ENCODE measurements at regions not wholly inside any gene's neighbourhood (a gene's known extent, or its start where the extent isn't known, plus 50 kb on each side); places are given as distances from the start of the nearest gene placed in this dataset.
"Not testable (repeated sequence)": the region's sequence is repeated elsewhere in the genome, so short reads cannot be mapped to it uniquely, and the experiment has no call there.

GRCh38 chr4:107436471-107436870 is 283.6 kb downstream of the PAPSS1 start:
- H3K9ac ChIP-seq (ENCODE audit: control insufficient read depth, insufficient read depth, low read length); H3K4me3 ChIP-seq; H3K36me3 ChIP-seq (ENCODE audit: control insufficient read depth in 2 of 2, insufficient read depth in 2 of 2, low read length in 1 of 2); H3K27ac ChIP-seq (ENCODE audit: control insufficient read depth, insufficient read depth); SMC1A ChIA-PET (ENCODE audit: uncharacterized antibody, unreplicated experiment); H3K4me2 ChIP-seq (ENCODE audit: control insufficient read depth, insufficient read depth); intact Hi-C loops (cut with micrococcal nuclease; ENCODE audit: unreplicated experiment); H3K27me3 ChIP-seq (replicated peaks in 1 of 2; ENCODE audit: control insufficient read depth in 2 of 2, insufficient read depth in 2 of 2, low read length in 1 of 2); ATAC-seq; H2AFZ ChIP-seq (ENCODE audit: control insufficient read depth, low read depth, low read length); in situ Hi-C loops (cut with MboI); CTCF ChIA-PET; H3K4me1 ChIP-seq (ENCODE audit: control insufficient read depth, insufficient read depth, low read length); DNase-seq (ENCODE audit: low read depth, low spot score); POLR2A ChIA-PET; H4K20me1 ChIP-seq (ENCODE audit: control insufficient read depth, insufficient read depth); RAD21 ChIA-PET (ENCODE audit: unreplicated experiment); BruUV-seq (replicated peaks); FAIRE-seq; H3K9me3 ChIP-seq (replicated peaks; ENCODE audit: control insufficient read depth, insufficient read depth, low read length); H3K79me2 ChIP-seq (ENCODE audit: control insufficient read depth, insufficient read depth, low read length): not testable (repeated sequence)
- WGBS (ENCODE audit: insufficient coverage, insufficient replicate concordance, low lambda C conversion rate, missing lambda C conversion rate), result 10% methylated on average over 1 of the region's 1 CpG

- Histone ChIP-seq H3K36me3 (ENCODE audit: control insufficient read depth in 2 of 2, insufficient read depth in 2 of 2, low read length in 1 of 2) (no peaks in the 10 kb centered on the region), H3K27ac (ENCODE audit: control insufficient read depth, insufficient read depth) (no peak overlapping the region), H3K27me3 (replicated peaks in 1 of 2; ENCODE audit: control insufficient read depth in 2 of 2, insufficient read depth in 2 of 2, low read length in 1 of 2) (no peaks in the 10 kb centered on the region), H4K20me1 (ENCODE audit: control insufficient read depth, insufficient read depth) (no peaks in the 10 kb centered on the region), H3K4me2 (ENCODE audit: control insufficient read depth, insufficient read depth) (no peak overlapping the region), H3K4me3 (no peak overlapping the region), H3K9me3 (replicated peaks; ENCODE audit: control insufficient read depth, insufficient read depth, low read length) (no peaks in the 10 kb centered on the region), H3K4me1 (ENCODE audit: control insufficient read depth, insufficient read depth, low read length) (no peaks in the 10 kb centered on the region), H3K79me2 (ENCODE audit: control insufficient read depth, insufficient read depth, low read length) (no peaks in the 10 kb centered on the region), H3K9ac (ENCODE audit: control insufficient read depth, insufficient read depth, low read length) (no peak overlapping the region), H2AFZ (ENCODE audit: control insufficient read depth, low read depth, low read length) (no peak overlapping the region)
- FAIRE-seq, result no peak
- in situ Hi-C loops (cut with MboI) (no loop called here), intact Hi-C loops (cut with micrococcal nuclease; ENCODE audit: unreplicated experiment) (no loop called here)
- BruUV-seq (replicated peaks), result no TSS peak
- ATAC-seq, result no peak
- SMC1A ChIA-PET (ENCODE audit: uncharacterized antibody, unreplicated experiment), result interaction anchor here (0.6 kb wide), 1 partner anchor 68 kb away, joined by 3 read pairs; no protein-coding TSS in a partner anchor
- CTCF ChIA-PET, result interaction anchor here (1.4 kb wide), 1 partner anchor 20 kb away, joined by 3 read pairs; no protein-coding TSS in a partner anchor
- POLR2A ChIA-PET, result no interaction called here
- RAD21 ChIA-PET (ENCODE audit: unreplicated experiment), result no interaction called here
- no peak for DNase-seq (ENCODE audit: low read depth, low spot score)
- TF ChIP-seq ELK1 (IDR thresholded peaks at IDR 0.05; ENCODE audit: low read depth, low read length) (no peak), TBL1XR1 (IDR thresholded peaks at IDR 0.05; ENCODE audit: low read depth, low read length) (no peak), NKRF (conservative IDR thresholded peaks at IDR 0.05) (no peak), PBX3 (IDR thresholded peaks at IDR 0.05; ENCODE audit: insufficient replicate concordance, low read depth, low read length) (no peak), POLR2AphosphoS5 (IDR thresholded peaks at IDR 0.05; ENCODE audit: low read length) (no peak), RUNX3 (IDR thresholded peaks at IDR 0.05; ENCODE audit: low read length) (no peak), NBN (IDR thresholded peaks at IDR 0.05) (no peak), MEF2B (IDR thresholded peaks at IDR 0.05; ENCODE audit: partially characterized antibody, poor library complexity, severe bottlenecking) (no peak)
Observed at GRCh38 chr4:107432451-107432850, 287.6 kb downstream of the PAPSS1 start.
